GM21515 (cell line): ENCODE measurements at regions not wholly inside any gene's neighbourhood (a gene's known extent, or its start where the extent isn't known, plus 50 kb on each side); places are given as distances from the start of the nearest gene placed in this dataset.

Source experiments
- ATAC-seq: cut with Tn5 transposase; IDR thresholded peaks from one replicate; pipeline ENCODE4 v1.9.1; 2021; ENCODE audit not compliant: unreplicated experiment

DNA sequence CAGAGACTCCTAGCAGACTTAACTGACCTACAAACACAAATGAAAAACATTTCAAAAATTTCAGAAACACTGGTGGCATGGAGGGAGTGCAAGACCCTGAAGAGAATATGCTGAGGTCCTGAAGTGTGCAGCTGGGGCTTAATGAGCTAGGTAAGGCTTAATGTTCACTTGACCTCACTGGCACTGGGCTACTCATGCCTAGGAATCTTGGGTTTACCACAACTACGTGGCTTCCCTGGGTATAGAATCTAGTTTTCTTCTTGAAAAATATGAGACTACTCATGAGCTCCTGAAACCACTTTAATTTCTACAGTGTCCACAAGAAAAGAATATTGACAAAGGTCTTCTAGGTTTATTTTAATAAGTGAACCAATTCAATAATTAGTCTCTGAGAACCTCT, 139.8 kb downstream of the HNMT start:
- ATAC-seq: no peak

DNA sequence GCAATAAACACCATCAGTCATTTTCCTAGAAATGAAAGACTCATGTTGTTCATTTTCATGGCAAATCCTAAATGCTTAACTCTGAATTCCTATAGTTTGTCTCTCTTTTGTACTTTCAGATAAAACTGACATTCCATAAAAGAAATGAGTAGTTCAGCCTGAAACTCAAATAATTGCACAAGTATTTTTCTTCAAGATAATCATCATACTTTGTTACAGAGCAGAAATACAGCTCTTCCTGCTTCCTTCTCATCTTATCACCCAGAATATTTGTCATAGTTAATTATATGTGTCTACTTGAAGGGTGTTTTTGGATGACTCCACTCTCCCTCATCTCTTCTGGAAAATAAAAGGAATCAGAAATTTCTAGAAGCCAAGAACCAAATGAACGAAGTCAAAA, 141.1 kb downstream of the HNMT start:
- ATAC-seq: no peak

DNA sequence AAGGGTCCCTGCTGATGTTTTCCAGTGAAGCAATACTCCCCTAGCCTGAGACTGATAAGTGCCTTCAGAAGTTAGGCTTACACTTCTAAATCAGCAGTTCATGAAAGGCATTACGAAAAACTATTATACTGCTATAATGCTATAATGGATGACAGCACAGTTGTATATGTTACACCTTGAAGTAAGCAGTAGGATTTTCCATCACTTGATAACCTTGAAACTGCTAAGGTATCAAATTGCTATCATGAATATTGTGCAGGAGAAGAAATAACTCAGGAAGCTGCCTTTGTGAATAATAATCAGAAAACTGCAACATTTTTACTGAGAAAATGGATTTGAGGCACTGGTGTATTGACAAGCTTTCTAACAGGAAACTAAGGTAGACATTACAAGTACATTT, 142.3 kb downstream of the HNMT start:
- ATAC-seq: no peak

- no peak for ATAC-seq
Measured at GRCh38 chr2:138107288-138107687, 143.0 kb downstream of the HNMT start.

DNA sequence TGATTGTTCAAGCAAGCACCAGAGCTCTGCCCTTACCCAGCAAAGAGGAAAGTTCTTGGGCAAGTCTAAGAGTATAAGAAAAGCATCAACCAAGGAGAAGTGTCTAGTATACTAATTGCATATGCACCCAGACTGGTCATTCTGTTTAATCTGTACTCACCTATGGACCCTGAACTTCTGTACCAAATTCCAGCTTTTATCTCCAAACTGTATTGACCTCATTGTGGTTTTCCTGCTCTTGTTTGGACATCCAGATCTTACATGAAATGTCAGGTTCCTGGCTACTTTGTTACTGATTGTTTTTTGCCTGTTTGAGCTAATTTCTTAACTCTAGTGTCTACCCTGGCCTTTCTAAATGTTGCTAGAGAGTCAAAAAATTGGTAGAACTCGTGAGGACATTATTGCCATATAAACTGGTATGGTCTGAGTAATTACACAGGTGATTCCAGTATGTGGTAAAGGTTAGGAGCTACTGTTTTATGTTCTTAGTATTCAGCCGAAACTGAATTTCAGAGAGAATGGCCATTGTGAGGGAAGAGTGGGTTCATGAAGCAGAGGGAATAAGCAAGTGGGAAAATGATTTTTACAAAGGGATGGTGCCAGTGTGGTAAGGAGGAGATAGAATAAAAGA, 146.3 kb downstream of the HNMT start:
- ATAC-seq: no peak

- ATAC-seq: no peak
Measured at GRCh38 chr2:138112536-138112935, 148.3 kb downstream of the HNMT start.

- no peak for ATAC-seq
Measured at GRCh38 chr2:138113871-138114525, 149.7 kb downstream of the HNMT start.

DNA sequence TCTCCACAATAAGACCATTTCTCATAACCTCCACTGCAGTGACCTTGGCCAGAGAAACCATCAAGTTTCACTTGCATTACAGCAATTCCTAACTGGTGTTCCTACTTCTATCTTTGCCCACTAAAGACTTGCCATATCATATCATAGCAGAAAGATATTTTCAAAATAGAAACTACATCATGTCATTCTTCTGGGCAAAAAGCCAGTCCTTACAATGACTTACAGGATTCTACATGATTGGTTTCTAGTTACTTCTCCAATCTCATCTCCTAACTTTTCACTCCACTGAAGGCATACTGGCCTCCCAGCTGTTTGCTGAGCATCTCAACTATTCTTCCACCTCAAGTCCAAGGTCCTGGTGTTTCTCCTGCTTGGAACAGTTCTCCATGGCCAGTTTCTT, 151.4 kb downstream of the HNMT start:
- ATAC-seq: no peak

GRCh38 chr2:138116456-138116855, 152.2 kb downstream of the HNMT start:
- no peak for ATAC-seq

GRCh38 chr2:138121666-138122661, 157.7 kb downstream of the HNMT start:
- ATAC-seq: no peak

GRCh38 chr2:138122891-138123290, 158.6 kb downstream of the HNMT start:
- no peak for ATAC-seq

- no peak for ATAC-seq
Measured at GRCh38 chr2:138123741-138124140, 159.5 kb downstream of the HNMT start.

DNA sequence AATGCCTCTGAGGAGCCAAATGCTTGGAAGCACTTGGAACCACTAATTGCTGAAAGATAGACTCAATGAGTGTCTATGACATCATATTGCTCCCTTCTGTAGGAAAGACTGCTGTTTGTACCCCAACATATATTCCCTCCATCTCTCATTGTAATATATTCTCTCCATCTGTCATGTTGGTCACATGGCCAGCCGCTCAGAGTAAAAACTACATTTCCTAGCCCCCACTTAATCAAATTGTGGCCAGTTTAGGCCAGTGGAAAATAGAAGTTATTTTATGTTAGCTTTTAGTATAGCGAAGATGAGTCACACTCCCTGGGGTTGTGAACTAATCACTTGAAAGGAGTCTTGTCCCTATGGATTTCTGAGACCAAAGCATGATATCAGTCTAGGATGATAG, 160.2 kb downstream of the HNMT start:
- ATAC-seq: no peak

GRCh38 chr2:138125306-138126288, 161.3 kb downstream of the HNMT start:
- no peak for ATAC-seq

DNA sequence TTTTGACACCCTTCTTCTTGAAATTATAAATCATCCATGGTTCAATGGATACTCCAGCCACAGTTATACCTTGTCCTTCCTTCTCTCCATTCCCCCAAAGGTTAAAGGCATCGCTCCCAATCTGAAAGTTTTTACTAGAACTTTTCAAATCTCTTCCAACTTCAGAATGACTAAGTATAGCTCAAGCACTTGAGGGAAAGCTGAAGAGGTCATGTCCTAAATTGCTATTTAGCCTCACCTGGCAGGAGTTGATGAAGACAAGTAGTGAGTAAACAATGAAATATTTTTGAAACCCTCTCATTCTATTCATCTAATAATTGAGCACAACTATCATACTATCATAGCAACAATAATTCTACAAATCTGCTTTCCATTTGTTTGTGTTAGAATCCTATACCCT, 167.8 kb downstream of the HNMT start:
- ATAC-seq: no peak

DNA sequence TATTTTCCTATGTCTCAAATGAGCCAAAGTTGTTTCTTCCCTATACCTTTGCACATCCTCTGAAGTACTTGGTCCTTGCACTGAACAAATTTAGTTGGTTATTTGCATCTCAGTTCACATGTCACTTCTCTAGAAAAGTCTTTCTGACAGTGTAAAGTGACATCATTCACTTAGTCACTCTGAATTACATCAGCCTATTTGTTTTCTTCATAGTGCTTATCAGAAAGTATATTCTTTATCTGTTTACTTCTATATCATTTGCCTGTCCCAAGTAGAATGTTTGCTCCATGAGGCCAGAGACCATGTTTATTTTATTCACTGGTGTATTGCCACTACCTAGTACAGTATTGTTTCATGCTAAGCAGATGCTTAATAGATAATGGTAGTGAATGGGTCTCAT, 173.7 kb downstream of the HNMT start:
- no peak for ATAC-seq

DNA sequence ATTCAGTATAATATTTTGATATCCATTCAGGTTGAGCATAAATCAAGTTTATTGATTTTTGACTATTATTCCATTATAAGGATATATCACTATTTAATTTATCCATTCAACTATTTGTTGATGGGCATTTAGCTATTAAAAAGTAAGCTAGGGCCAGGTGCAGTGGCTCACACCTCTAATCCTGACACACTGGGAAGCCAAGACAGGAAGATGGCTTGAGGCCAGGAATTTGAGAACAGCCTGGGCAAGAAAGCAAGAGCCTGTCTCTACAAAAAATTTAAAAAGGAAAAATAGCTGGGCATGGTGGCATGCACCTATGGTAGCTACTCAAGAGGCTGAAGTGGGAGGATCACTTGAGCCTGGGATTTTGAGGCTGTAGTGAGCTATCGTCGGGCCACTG, 183.5 kb downstream of the HNMT start:
- no peak for ATAC-seq

DNA sequence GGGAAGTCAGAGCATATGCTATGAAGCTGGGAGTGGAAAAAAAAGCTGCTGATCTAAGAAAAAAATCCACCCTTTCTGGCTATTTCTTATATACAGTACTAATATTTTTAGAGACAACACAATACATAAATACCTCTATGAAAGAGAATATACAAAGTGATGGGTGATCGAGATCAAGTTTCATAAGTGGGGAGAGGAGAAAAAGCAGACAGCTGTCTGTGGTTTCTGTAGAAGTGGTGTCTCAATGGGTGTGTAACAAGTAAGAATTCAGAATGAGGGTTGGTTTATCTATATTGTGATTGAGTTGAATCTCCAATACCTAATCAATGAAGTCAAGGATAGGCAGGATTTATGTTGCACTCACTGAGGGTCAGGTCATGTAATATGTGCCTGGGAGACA, 191.0 kb downstream of the HNMT start:
- no peak for ATAC-seq

GRCh38 chr2:138157372-138157771, 193.1 kb downstream of the HNMT start:
- ATAC-seq: no peak

DNA sequence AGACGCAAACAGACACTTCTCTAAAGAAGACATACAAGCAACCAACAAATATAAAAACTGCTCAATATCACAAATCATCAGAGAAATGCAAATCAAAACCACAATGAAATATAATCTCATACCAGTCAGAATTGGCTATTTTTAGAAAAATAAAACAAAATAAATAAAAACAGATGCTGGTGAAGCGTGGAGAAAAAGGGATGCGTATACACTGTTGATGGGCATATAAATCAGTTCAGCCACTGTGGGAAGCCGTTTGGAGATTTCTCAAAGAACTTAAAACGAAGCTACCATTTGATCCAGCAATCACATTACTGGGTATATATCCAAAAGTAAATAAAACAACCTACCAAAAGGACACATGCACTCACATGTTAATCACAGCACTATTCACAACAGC, 206.2 kb downstream of the HNMT start:
- no peak for ATAC-seq

DNA sequence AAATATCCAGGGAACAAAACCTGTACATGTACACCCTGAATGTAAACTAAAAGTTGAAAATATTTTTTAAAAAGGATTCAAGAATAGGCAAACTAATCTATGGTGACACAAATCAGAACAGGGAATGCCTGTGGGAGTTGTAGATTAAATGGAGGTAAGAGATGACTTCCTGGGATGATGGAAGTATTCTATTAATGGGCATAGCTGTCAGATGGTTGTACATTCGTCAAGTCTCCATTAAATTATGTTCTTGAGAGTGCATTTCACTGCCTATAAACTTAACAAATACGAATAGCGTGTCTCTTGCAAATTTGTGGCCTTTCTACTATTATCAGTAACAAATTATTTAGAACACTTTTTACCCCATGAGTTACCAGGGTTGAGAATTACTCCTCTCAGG, 207.0 kb downstream of the HNMT start:
- ATAC-seq: no peak
